Transverse colon (tissue), 4 donors: ENCODE measurements at regions not wholly inside any gene's neighbourhood (a gene's known extent, or its start where the extent isn't known, plus 50 kb on each side); places are given as distances from the start of the nearest gene placed in this dataset.
"Not testable (repeated sequence)": the region's sequence is repeated elsewhere in the genome, so short reads cannot be mapped to it uniquely, and the experiment has no call there.

Source experiments
- DNase-seq: peaks from one replicate; pipeline ENCODE4 v3.0.0-alpha.2; 2019
- H3K27ac ChIP-seq, 4 donors: fragments of 200-600 bp; sonication (generic); 2 replicates each; pipeline ENCODE4 v1.5.1; 2016 to 2018; ENCODE audit warnings: inconsistent platforms in 4 of 4
- H3K27me3 ChIP-seq: fragments of 200-600 bp; sonication (generic); 2 replicates; pipeline ENCODE4 v1.5.1; 2017; ENCODE audit warnings: inconsistent platforms
- H3K36me3 ChIP-seq, 4 donors: fragments of 200-600 bp; sonication (generic); 2 replicates each; pipeline ENCODE4 v1.5.1; 2017 to 2019; ENCODE audit warnings: inconsistent platforms in 4 of 4
- H3K4me1 ChIP-seq, 4 donors: fragments of 200-600 bp; sonication (generic); 2 replicates each; pipeline ENCODE4 v1.5.1; 2017 to 2020; ENCODE audit warnings: inconsistent platforms in 4 of 4
- H3K4me3 ChIP-seq, 4 donors: fragments of 200-600 bp; sonication (generic); 1 replicate in 1 of 4; 2 replicates in 3 of 4; pipeline versions ENCODE4 v1.5.1 to v1.6.1; 2017 to 2019; ENCODE audit warnings: inconsistent platforms in 4 of 4
- H3K9me3 ChIP-seq, 2 donors: fragments of 200-600 bp; sonication (generic); 2 replicates each; pipeline ENCODE4 v1.5.1; 2017 to 2019; ENCODE audit warnings: inconsistent platforms in 2 of 2
- EP300 ChIP-seq: sonication (generic); formaldehyde crosslinking; IDR thresholded peaks from one replicate; pipeline ENCODE4 v1.6.1; 2017; ENCODE audit warnings: antibody characterized with exemption, low read depth
- POLR2A ChIP-seq: fragments of 450-650 bp; IDR thresholded peaks from one replicate; pipeline ENCODE4 v1.6.1; 2016; ENCODE audit warnings: antibody characterized with exemption, mild to moderate bottlenecking, moderate library complexity
- POLR2AphosphoS5 ChIP-seq, 3 donors: sonication (generic); formaldehyde crosslinking; IDR thresholded peaks; one replicate each; pipeline ENCODE4 v1.6.1; 2016; ENCODE audit warnings: antibody characterized with exemption in 3 of 3
- WGBS, 2 donors: methylation state at CpG; one replicate each; pipeline ENCODE4 v1.1.5; 2018; ENCODE audit warnings: low coverage in 1 of 2; 5-methylcytosine and 5-hydroxymethylcytosine counted together
- in situ Hi-C, 4 donors: fragments of 200-750 bp; cut with MboI; loops; one replicate each; pipeline versions ENCODE4 v1.15.0 to v1.15.1; 2017; ENCODE audit warnings: low sequenced_read_pairs in 3 of 4, low pct_ligation_motif_present in 1 of 4, low pct_unique_long_range_greater_than_20kb in 1 of 4
- intact Hi-C: fragments of 100-400 bp; cut with DNase I; formaldehyde crosslinking; loops from one replicate; pipeline ENCODE4 v1.15.1; 2023; ENCODE audit warnings: low total_unique reads
- TF ChIP-seq, protein P1 (sequence below), 5 experiments: fragments of 200-600 bp in 3 of 5; fragments of 450-650 bp in 2 of 5; sonication (generic) in 3 of 5; IDR thresholded peaks; 1 replicate in 2 of 5; 2 replicates in 3 of 5; pipeline ENCODE4 v1.5.1; 2016 to 2017; ENCODE audit warnings: antibody characterized with exemption in 5 of 5, inconsistent platforms in 3 of 5, mild to moderate bottlenecking in 2 of 5, moderate library complexity in 1 of 5

- WGBS, 2 donors: 40 to 47% methylated on average over 5 of the region's 5 CpGs
- no peak for TF ChIP-seq EP300
- no peak for TF ChIP-seq POLR2A
- TF ChIP-seq, protein P1, sequence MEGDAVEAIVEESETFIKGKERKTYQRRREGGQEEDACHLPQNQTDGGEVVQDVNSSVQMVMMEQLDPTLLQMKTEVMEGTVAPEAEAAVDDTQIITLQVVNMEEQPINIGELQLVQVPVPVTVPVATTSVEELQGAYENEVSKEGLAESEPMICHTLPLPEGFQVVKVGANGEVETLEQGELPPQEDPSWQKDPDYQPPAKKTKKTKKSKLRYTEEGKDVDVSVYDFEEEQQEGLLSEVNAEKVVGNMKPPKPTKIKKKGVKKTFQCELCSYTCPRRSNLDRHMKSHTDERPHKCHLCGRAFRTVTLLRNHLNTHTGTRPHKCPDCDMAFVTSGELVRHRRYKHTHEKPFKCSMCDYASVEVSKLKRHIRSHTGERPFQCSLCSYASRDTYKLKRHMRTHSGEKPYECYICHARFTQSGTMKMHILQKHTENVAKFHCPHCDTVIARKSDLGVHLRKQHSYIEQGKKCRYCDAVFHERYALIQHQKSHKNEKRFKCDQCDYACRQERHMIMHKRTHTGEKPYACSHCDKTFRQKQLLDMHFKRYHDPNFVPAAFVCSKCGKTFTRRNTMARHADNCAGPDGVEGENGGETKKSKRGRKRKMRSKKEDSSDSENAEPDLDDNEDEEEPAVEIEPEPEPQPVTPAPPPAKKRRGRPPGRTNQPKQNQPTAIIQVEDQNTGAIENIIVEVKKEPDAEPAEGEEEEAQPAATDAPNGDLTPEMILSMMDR (IDR thresholded peaks at IDR 0.05): no peak
- TF ChIP-seq POLR2AphosphoS5 (IDR thresholded peaks at IDR 0.05): no peak
- Histone ChIP-seq H3K27ac (no peak overlapping the region), H3K4me3 (no peak overlapping the region), H3K27me3 (no peaks in the 10 kb centered on the region), H3K9me3 (no peaks in the 10 kb centered on the region), H3K36me3 (no peaks in the 10 kb centered on the region), H3K4me1 (peaks cover 0 to 8% (median 0%) of the 10 kb centered on the region in 4 donors)
- DNase-seq: no peak
- in situ Hi-C loops (no loop called here), intact Hi-C loops (no loop called here)
Observed at GRCh38 chr2:180694445-180695421, 285.7 kb upstream of the UBE2E3 start.

- H3K27ac ChIP-seq: no peak overlapping the region
- no peak for TF ChIP-seq EP300
- TF ChIP-seq, protein P1 (IDR thresholded peaks at IDR 0.05): no peak
- H3K4me1 ChIP-seq: peaks cover 0 to 8% (median 0%) of the 10 kb centered on the region in 4 donors
- in situ Hi-C loops: no loop called here
- WGBS, 2 donors: 91 to 100% methylated on average over 1 to 7 of the region's 7 CpGs
- no peaks in the 10 kb centered on the region for H3K9me3 ChIP-seq
- intact Hi-C loops: no loop called here
- DNase-seq: no peak
- no peak overlapping the region for H3K4me3 ChIP-seq
- H3K36me3 ChIP-seq: no peaks in the 10 kb centered on the region
- H3K27me3 ChIP-seq: no peaks in the 10 kb centered on the region
Observed at GRCh38 chr2:180692322-180692721, 288.1 kb upstream of the UBE2E3 start.

- WGBS, 2 donors: 60 to 96% methylated on average over 1 to 15 of the region's 15 CpGs
- intact Hi-C loops, H3K27ac ChIP-seq, H3K27me3 ChIP-seq, H3K4me1 ChIP-seq, DNase-seq, in situ Hi-C loops, H3K36me3 ChIP-seq, H3K4me3 ChIP-seq, H3K9me3 ChIP-seq: not testable (repeated sequence)
Observed at GRCh38 chr2:180691855-180692223, 288.6 kb upstream of the UBE2E3 start.

- H3K4me1 ChIP-seq, H3K9me3 ChIP-seq, H3K36me3 ChIP-seq, H3K4me3 ChIP-seq, in situ Hi-C loops, intact Hi-C loops, H3K27ac ChIP-seq, H3K27me3 ChIP-seq, DNase-seq: not testable (repeated sequence)
- WGBS, 2 donors: 92% methylated on average over 45 of the region's 45 CpGs; no CpG with 5 or more reads in 1 of the 2 donors
Observed at GRCh38 chr2:180691186-180691854, 289.1 kb upstream of the UBE2E3 start.

- no peak overlapping the region for H3K4me3 ChIP-seq
- in situ Hi-C loops: no loop called here
- no peak for TF ChIP-seq POLR2AphosphoS5 (IDR thresholded peaks at IDR 0.05)
- no peak for TF ChIP-seq POLR2A
- TF ChIP-seq, protein P1 (IDR thresholded peaks at IDR 0.05): no peak
- no peak for TF ChIP-seq EP300
- no peaks in the 10 kb centered on the region for H3K9me3 ChIP-seq
- H3K36me3 ChIP-seq: no peaks in the 10 kb centered on the region
- H3K27ac ChIP-seq: no peak overlapping the region
- H3K4me1 ChIP-seq: peaks cover 0 to 8% (median 0%) of the 10 kb centered on the region in 4 donors
- no peak for DNase-seq
- H3K27me3 ChIP-seq: no peaks in the 10 kb centered on the region
- intact Hi-C loops: no loop called here
Observed at GRCh38 chr2:180690611-180691010, 289.8 kb upstream of the UBE2E3 start.
